Astrocyte (in vitro differentiated cells and primary cell): ENCODE measurements at regions not wholly inside any gene's neighbourhood (a gene's known extent, or its start where the extent isn't known, plus 50 kb on each side); places are given as distances from the start of the nearest gene placed in this dataset.

Experiments used
- DNase-seq: peaks from one replicate; pipeline ENCODE4 v3.0.0-alpha.2; 2010; ENCODE audit warnings: low read depth
- FAIRE-seq: peaks from 2 replicates; lab custom pipeline; 2011; peaks lifted over from hg19 to GRCh38; lab: Jason Lieb, UNC
- H2AFZ ChIP-seq: 2 replicates; pipeline ENCODE4 v1.6.0; 2012; ENCODE audit warnings: low read depth, low read length, inconsistent platforms
- H3K27ac ChIP-seq: 2 replicates; pipeline ENCODE4 v1.5.1; 2011; ENCODE audit warnings: low read depth, low read length, inconsistent platforms
- H3K27me3 ChIP-seq: 2 replicates; pipeline ENCODE4 v1.6.0; 2011; ENCODE audit warnings: low read length, inconsistent platforms; ENCODE audit not compliant: insufficient read depth
- H3K36me3 ChIP-seq: 2 replicates; pipeline ENCODE4 v1.5.1; 2011; ENCODE audit warnings: low read length, inconsistent platforms; ENCODE audit not compliant: insufficient read depth
- H3K4me1 ChIP-seq: 2 replicates; pipeline ENCODE4 v1.5.1; 2011; ENCODE audit warnings: low read length, inconsistent platforms; ENCODE audit not compliant: insufficient read depth
- H3K4me2 ChIP-seq: 2 replicates; pipeline ENCODE4 v1.6.0; 2012; ENCODE audit warnings: low read length, inconsistent platforms
- H3K4me3 ChIP-seq: 2 replicates; pipeline ENCODE4 v1.5.1; 2011; ENCODE audit warnings: low read depth, mild to moderate bottlenecking, low read length, inconsistent platforms; ENCODE audit not compliant: insufficient read depth
- H3K79me2 ChIP-seq: 2 replicates; pipeline ENCODE4 v1.6.0; 2012; ENCODE audit warnings: mild to moderate bottlenecking, low read length, inconsistent platforms; ENCODE audit not compliant: insufficient read depth
- H3K9ac ChIP-seq: 2 replicates; pipeline ENCODE4 v1.6.0; 2012; ENCODE audit warnings: mild to moderate bottlenecking, low read length, inconsistent platforms
- H3K9me3 ChIP-seq: 2 replicates; pipeline ENCODE4 v1.5.1; 2012; ENCODE audit warnings: low read depth, mild to moderate bottlenecking, low read length, inconsistent platforms; ENCODE audit not compliant: insufficient read depth
- H4K20me1 ChIP-seq: 2 replicates; pipeline ENCODE4 v1.6.0; 2012; ENCODE audit warnings: low read length, inconsistent platforms; ENCODE audit not compliant: insufficient read depth
- H3K27ac Mint-ChIP-seq: one replicate; pipeline ENCODE4 v1.8.0; 2021; ENCODE audit warnings: mild to moderate bottlenecking, mixed read lengths; ENCODE audit not compliant: unreplicated experiment
- H3K27me3 Mint-ChIP-seq: one replicate; pipeline ENCODE4 v1.8.0; 2021; ENCODE audit warnings: low read depth, mixed read lengths; ENCODE audit not compliant: unreplicated experiment
- H3K36me3 Mint-ChIP-seq: one replicate; pipeline ENCODE4 v1.8.0; 2021; ENCODE audit warnings: low read depth, mixed read lengths; ENCODE audit not compliant: unreplicated experiment
- H3K4me1 Mint-ChIP-seq: one replicate; pipeline ENCODE4 v1.8.0; 2021; ENCODE audit warnings: low read depth, mixed read lengths; ENCODE audit not compliant: unreplicated experiment
- H3K4me3 Mint-ChIP-seq: one replicate; pipeline ENCODE4 v1.8.0; 2021; ENCODE audit warnings: mild to moderate bottlenecking, moderate library complexity, mixed read lengths; ENCODE audit not compliant: unreplicated experiment
- H3K9me3 Mint-ChIP-seq: one replicate; pipeline ENCODE4 v1.8.0; 2021; ENCODE audit warnings: mild to moderate bottlenecking, mixed read lengths; ENCODE audit not compliant: unreplicated experiment
- CTCF ChIP-seq: IDR thresholded peaks from 2 replicates; pipeline ENCODE4 v1.5.1; 2011; ENCODE audit warnings: low read depth, mild to moderate bottlenecking, inconsistent platforms, low read length, moderate library complexity; ENCODE audit not compliant: insufficient read depth
- EZH2 ChIP-seq: IDR thresholded peaks from 2 replicates; pipeline ENCODE4 v1.6.1; 2012; ENCODE audit warnings: mild to moderate bottlenecking, low read length, inconsistent platforms; ENCODE audit not compliant: insufficient read depth

GRCh38 chr3:177789500-177789899 lies 592.2 kb upstream of the TBL1XR1 start:
- no peak for TF ChIP-seq EZH2
- Mint-ChIP-seq H3K27me3 (no peaks in the 10 kb centered on the region), H3K9me3 (no peaks in the 10 kb centered on the region), H3K36me3 (no peaks in the 10 kb centered on the region), H3K4me1 (peaks cover 8% of the 10 kb centered on the region), H3K27ac (no peak overlapping the region), H3K4me3 (no peak overlapping the region)
- FAIRE-seq (no peak), DNase-seq (no peak)
- Histone ChIP-seq H3K27ac (no peak overlapping the region), H3K9me3 (no peaks in the 10 kb centered on the region), H3K79me2 (no peaks in the 10 kb centered on the region), H3K36me3 (no peaks in the 10 kb centered on the region), H3K4me2 (no peak overlapping the region), H3K27me3 (no peaks in the 10 kb centered on the region), H3K4me3 (no peak overlapping the region), H3K4me1 (peaks cover 8% of the 10 kb centered on the region), H4K20me1 (no peaks in the 10 kb centered on the region), H3K9ac (no peak overlapping the region), H2AFZ (no peak overlapping the region)

DNA sequence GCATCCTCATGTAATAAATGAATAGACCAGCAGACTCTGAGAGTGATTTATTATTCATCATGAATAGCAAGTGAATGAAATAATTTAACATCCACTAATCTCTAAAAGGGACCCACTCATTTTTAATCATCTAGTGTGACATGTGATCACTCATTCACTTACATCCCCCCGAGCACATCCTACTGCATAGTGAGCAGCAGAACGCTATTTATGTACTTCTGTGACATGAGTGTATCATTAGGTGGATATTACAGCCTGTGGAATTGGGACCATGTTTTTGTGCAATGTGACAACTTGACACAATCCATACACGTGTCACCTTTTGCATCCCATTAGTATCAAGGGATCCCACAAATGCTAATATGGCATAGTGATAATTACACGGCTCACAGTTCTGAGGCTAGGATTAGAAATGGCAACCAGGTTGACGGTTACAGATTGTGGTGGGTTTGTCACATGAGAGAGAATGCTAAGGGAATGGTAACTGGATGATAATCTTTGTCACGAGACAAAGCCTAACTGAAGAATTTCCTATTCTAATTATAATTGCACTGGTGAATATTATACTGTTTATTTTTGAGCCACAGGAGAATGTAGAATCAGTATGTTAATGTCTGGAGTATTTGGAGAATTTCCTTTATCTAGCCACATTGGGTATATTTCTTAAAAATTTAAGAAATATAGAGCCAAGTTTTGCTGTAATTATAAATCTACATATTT lies 595.2 kb upstream of the TBL1XR1 start:
- Mint-ChIP-seq H3K27ac (no peak overlapping the region), H3K27me3 (no peaks in the 10 kb centered on the region), H3K4me3 (no peak overlapping the region), H3K9me3 (no peaks in the 10 kb centered on the region), H3K4me1 (peaks cover 3% of the 10 kb centered on the region), H3K36me3 (no peaks in the 10 kb centered on the region)
- H3K36me3 ChIP-seq: no peaks in the 10 kb centered on the region
- no peak overlapping the region for H3K27ac ChIP-seq
- TF ChIP-seq EZH2: no peak
- no peak for TF ChIP-seq CTCF
- no peaks in the 10 kb centered on the region for H4K20me1 ChIP-seq
- H3K9ac ChIP-seq: no peak overlapping the region
- no peak overlapping the region for H2AFZ ChIP-seq
- H3K4me2 ChIP-seq: peak overlapping the region; percentile 6
- H3K4me3 ChIP-seq: no peak overlapping the region
- no peaks in the 10 kb centered on the region for H3K79me2 ChIP-seq
- no peaks in the 10 kb centered on the region for H3K27me3 ChIP-seq
- peaks cover 8% of the 10 kb centered on the region for H3K4me1 ChIP-seq
- H3K9me3 ChIP-seq: no peaks in the 10 kb centered on the region
- no peak for FAIRE-seq
- peak; percentile 63 for DNase-seq

- H3K9me3 ChIP-seq: no peaks in the 10 kb centered on the region
- no peak overlapping the region for H3K4me3 Mint-ChIP-seq
- H3K27me3 Mint-ChIP-seq: no peaks in the 10 kb centered on the region
- peaks cover 8% of the 10 kb centered on the region for H3K4me1 ChIP-seq
- H3K27me3 ChIP-seq: no peaks in the 10 kb centered on the region
- no peaks in the 10 kb centered on the region for H3K36me3 Mint-ChIP-seq
- peaks cover 3% of the 10 kb centered on the region for H3K4me1 Mint-ChIP-seq
- H3K27ac Mint-ChIP-seq: no peak overlapping the region
- H3K4me3 ChIP-seq: no peak overlapping the region
- FAIRE-seq: no peak
- H3K36me3 ChIP-seq: no peaks in the 10 kb centered on the region
- DNase-seq: no peak
- H3K79me2 ChIP-seq: no peaks in the 10 kb centered on the region
- no peak overlapping the region for H3K9ac ChIP-seq
- no peak overlapping the region for H3K27ac ChIP-seq
- TF ChIP-seq CTCF: no peak
- no peak for TF ChIP-seq EZH2
- H3K9me3 Mint-ChIP-seq: no peaks in the 10 kb centered on the region
- H2AFZ ChIP-seq: no peak overlapping the region
- H4K20me1 ChIP-seq: no peaks in the 10 kb centered on the region
- H3K4me2 ChIP-seq: no peak overlapping the region
Measured at GRCh38 chr3:177793451-177793850, 596.2 kb upstream of the TBL1XR1 start.
